NT2/D1 (cell line): ENCODE measurements at regions not wholly inside any gene's neighbourhood (a gene's known extent, or its start where the extent isn't known, plus 50 kb on each side); places are given as distances from the start of the nearest gene placed in this dataset.

Experiments used
- SUZ12 ChIP-seq: IDR thresholded peaks from 2 replicates; pipeline ENCODE4 v1.6.1; 2011; ENCODE audit not compliant: insufficient read length, insufficient read depth; ENCODE audit errors: extremely low read depth
- YY1 ChIP-seq: IDR thresholded peaks from 2 replicates; pipeline ENCODE4 v1.6.1; 2011; ENCODE audit not compliant: insufficient read length, insufficient read depth
- ZNF274 ChIP-seq: IDR thresholded peaks from 2 replicates; pipeline ENCODE4 v1.6.1; 2011; ENCODE audit warnings: mild to moderate bottlenecking, low read depth, low read length

DNA sequence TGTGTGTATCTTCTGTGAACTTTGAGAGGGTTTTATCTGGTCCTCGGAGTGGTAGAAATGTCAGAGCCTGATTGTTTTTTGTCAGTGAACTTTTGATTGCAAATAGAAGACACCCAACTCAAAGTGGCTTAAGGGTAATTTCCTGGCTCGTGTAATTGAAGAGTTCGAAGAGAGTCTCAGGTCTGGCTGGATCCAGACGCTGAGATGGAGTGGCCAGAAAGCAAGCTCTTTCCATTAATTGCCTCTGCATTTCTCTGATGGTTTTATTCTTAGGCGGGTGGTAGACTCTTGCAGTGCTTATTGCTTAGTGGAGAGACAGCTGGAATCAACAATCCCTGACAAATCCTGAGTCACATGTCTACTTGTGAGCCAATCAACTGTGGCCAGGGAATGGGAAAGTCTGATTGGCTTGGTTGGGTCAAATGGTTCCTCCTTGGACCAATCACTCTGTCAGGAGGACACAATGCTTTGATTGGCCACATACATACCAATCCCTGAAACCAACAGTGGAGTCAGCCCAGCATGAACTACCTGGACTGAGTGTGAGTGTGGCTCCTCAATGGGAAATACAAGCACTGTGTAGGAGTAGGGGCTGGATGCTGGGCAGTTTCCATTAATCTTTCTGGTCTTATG is 330.5 kb downstream of the AACS start:
- TF ChIP-seq YY1: no peak
- TF ChIP-seq SUZ12: no peak
- no peak for TF ChIP-seq ZNF274
